ENCODE measurements at regions not wholly inside any gene's neighbourhood (a gene's known extent, or its start where the extent isn't known, plus 50 kb on each side); places are given as distances from the start of the nearest gene placed in this dataset.

- DNase-seq (ENCODE audit: low read depth) = no peak
These were observed 293.2 kb upstream of the HABP2 start for GRCh38 chr10:113259576-113260226.

GRCh38 chr10:113261161-113261560 lies 291.7 kb upstream of the HABP2 start:
- DNase-seq (ENCODE audit: low read depth) = no peak

- DNase-seq (ENCODE audit: low read depth) = no peak
These were observed 291.2 kb upstream of the HABP2 start for GRCh38 chr10:113261611-113262091.

- no peak for DNase-seq (ENCODE audit: low read depth)
These were observed 289.8 kb upstream of the HABP2 start for GRCh38 chr10:113263056-113263455.

- DNase-seq (ENCODE audit: low read depth) = no peak
These were observed 288.3 kb upstream of the HABP2 start for GRCh38 chr10:113264333-113265131.

- DNase-seq (ENCODE audit: low read depth) = no peak
These were observed 286.7 kb upstream of the HABP2 start for GRCh38 chr10:113266147-113266546.

GRCh38 chr10:113267619-113268562 lies 285.0 kb upstream of the HABP2 start:
- DNase-seq (ENCODE audit: low read depth) = no peak

GRCh38 chr10:113269333-113269732 lies 283.5 kb upstream of the HABP2 start:
- DNase-seq (ENCODE audit: low read depth) = no peak

GRCh38 chr10:113272511-113272910 lies 280.3 kb upstream of the HABP2 start:
- no peak for DNase-seq (ENCODE audit: low read depth)

GRCh38 chr10:113273181-113274163 lies 279.4 kb upstream of the HABP2 start:
- no peak for DNase-seq (ENCODE audit: low read depth)

GRCh38 chr10:113274176-113274829 lies 278.6 kb upstream of the HABP2 start:
- peak; percentile 4 for DNase-seq (ENCODE audit: low read depth)

- DNase-seq (ENCODE audit: low read depth) = no peak
These were observed 274.6 kb upstream of the HABP2 start for GRCh38 chr10:113278221-113278620.

GRCh38 chr10:113278664-113279063 lies 274.2 kb upstream of the HABP2 start:
- no peak for DNase-seq (ENCODE audit: low read depth)

GRCh38 chr10:113279262-113279661 lies 273.6 kb upstream of the HABP2 start:
- DNase-seq (ENCODE audit: low read depth) = no peak

GRCh38 chr10:113282564-113282963 lies 270.3 kb upstream of the HABP2 start:
- DNase-seq (ENCODE audit: low read depth) = no peak

- DNase-seq (ENCODE audit: low read depth) = no peak
These were observed 269.7 kb upstream of the HABP2 start for GRCh38 chr10:113283189-113283588.

- DNase-seq (ENCODE audit: low read depth) = no peak
These were observed 268.2 kb upstream of the HABP2 start for GRCh38 chr10:113284635-113285034.

GRCh38 chr10:113285305-113285704 lies 267.5 kb upstream of the HABP2 start:
- DNase-seq (ENCODE audit: low read depth) = no peak

GRCh38 chr10:113287592-113287991 lies 265.3 kb upstream of the HABP2 start:
- no peak for DNase-seq (ENCODE audit: low read depth)

GRCh38 chr10:113290137-113290536 lies 262.7 kb upstream of the HABP2 start:
- no peak for DNase-seq (ENCODE audit: low read depth)
